Cerebellar cortex (tissue), 1 donor: ENCODE measurements at regions not wholly inside any gene's neighbourhood (a gene's known extent, or its start where the extent isn't known, plus 50 kb on each side); places are given as distances from the start of the nearest gene placed in this dataset.
"Not testable (repeated sequence)": the region's sequence is repeated elsewhere in the genome, so short reads cannot be mapped to it uniquely, and the experiment has no call there.

Experiments used
- DNase-seq: peaks from one replicate; pipeline ENCODE4 v3.0.0-alpha.2; 2015; ENCODE audit warnings: low spot score

DNA sequence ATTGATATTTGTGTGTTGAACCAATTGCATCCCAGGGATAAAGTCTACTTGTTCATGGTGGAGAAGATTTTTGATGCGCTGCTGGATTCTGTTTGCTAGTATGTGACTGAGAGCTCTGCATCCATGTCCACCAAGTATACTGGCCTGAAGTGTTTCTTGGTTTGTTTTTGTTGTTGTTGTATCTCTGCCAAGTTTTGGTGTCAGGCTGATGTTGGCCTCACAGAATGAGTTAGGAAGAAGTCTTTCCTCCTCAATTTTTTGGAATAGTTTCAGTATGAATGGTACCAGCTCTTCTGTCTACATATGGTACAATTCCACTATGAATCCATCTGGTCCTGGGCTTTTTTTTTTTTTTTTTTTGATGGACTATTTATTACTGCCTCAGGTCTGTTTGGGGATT is 50.9 kb upstream of the OSTN start:
- DNase-seq: no peak

- no peak for DNase-seq
Observed at GRCh38 chr3:191143224-191143623, 55.8 kb upstream of the OSTN start.

GRCh38 chr3:191141728-191142127 is 57.3 kb upstream of the OSTN start:
- DNase-seq: no peak

- no peak for DNase-seq
Observed at GRCh38 chr3:191139736-191140135, 59.3 kb upstream of the OSTN start.

- DNase-seq: no peak
Observed at GRCh38 chr3:191138937-191139336, 60.1 kb upstream of the OSTN start.

DNA sequence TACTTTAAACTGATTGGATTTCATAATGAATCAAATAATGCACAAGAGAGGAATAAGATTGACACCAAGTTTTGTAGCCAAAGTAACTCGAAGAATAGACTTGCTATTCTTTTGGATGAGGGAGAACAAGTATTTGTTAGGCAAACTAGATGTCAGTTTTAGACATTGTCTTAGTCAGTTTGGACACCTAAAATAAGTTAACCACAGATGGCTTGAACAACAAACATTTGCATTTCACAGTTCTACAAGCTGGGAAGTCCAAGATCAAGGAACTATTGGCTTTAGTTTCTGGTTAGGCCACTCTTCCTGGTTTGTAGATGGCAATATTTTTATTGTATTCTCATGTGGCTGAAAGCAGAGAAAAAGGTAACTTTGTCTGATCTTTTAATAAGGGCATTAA is 61.3 kb upstream of the OSTN start:
- DNase-seq: no peak

GRCh38 chr3:191136347-191136746 is 62.7 kb upstream of the OSTN start:
- no peak for DNase-seq

- no peak for DNase-seq
Observed at GRCh38 chr3:191135175-191135574, 63.9 kb upstream of the OSTN start.

GRCh38 chr3:191133359-191133758 is 65.7 kb upstream of the OSTN start:
- no peak for DNase-seq

DNA sequence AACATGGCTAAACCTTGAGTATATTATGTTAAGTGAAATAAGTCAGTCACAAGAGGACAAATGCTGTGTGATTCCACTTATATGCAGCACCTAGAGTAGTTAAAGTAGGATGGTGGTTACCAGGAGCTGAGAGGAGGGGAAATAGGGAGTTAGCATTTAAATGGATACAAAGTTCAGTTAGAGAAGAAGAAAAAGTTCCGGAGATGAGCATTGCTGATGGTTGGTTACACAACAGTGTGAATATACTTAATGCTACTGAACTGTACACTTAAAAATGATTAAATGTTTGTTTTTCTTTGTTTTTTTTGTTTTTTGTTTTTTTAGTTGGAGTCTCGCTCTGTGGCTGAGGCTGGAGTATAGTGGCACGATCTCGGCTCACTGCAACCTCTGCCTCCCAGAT is 67.7 kb upstream of the OSTN start:
- DNase-seq: no peak

- DNase-seq: not testable (repeated sequence)
Observed at GRCh38 chr3:191124891-191125290, 74.2 kb upstream of the OSTN start.

DNA sequence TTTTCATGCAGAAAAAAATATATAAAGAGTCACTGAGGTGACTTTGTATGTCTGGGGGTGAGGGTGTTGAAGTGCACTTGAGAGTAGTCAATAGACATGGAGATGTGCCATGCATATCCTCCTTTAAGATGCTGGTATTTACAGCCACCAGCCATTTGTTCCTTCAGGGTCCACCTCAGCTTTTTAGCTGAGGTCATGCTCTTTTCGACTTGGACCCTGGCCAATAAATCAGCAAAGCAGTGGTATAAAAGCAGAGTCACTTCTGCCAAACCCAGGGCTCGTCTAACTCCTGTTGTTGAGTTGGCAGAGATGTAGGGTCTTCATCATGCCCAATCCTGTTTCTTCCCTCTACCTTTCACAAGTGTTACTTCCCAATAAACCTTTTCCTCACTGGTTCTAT is 75.1 kb upstream of the OSTN start:
- no peak for DNase-seq

- no peak for DNase-seq
Observed at GRCh38 chr3:191123231-191123630, 75.8 kb upstream of the OSTN start.

- DNase-seq: no peak
Observed at GRCh38 chr3:191120447-191121298, 78.4 kb upstream of the OSTN start.

GRCh38 chr3:191119415-191120295 is 79.4 kb upstream of the OSTN start:
- no peak for DNase-seq

- no peak for DNase-seq
Observed at GRCh38 chr3:191111722-191112121, 87.3 kb upstream of the OSTN start.

- DNase-seq: no peak
Observed at GRCh38 chr3:191105418-191105817, 93.6 kb upstream of the OSTN start.

- DNase-seq: no peak
Observed at GRCh38 chr3:191100516-191100915, 98.5 kb upstream of the OSTN start.

GRCh38 chr3:191094057-191094845 is 104.8 kb upstream of the OSTN start:
- no peak for DNase-seq

DNA sequence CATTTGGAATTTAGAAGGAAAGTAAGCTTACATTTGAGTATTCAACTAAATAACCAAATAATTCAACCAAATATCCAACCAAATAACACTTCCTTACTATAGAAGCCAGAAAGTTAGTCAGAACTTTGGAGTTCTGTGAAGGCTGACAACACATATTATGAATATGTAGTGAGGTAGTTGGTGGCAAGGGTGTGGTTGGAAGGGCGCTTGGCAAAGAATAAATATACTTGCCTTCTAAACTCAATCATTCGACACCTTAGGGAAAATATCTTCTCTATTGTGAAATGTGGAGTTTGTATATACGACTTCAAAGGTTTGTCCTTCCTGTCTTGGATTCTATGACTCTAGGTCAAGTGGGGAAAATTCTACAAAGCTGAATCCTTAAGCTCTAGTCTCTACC is 111.7 kb upstream of the OSTN start:
- no peak for DNase-seq

- no peak for DNase-seq
Observed at GRCh38 chr3:191085091-191085490, 114.0 kb upstream of the OSTN start.

DNA sequence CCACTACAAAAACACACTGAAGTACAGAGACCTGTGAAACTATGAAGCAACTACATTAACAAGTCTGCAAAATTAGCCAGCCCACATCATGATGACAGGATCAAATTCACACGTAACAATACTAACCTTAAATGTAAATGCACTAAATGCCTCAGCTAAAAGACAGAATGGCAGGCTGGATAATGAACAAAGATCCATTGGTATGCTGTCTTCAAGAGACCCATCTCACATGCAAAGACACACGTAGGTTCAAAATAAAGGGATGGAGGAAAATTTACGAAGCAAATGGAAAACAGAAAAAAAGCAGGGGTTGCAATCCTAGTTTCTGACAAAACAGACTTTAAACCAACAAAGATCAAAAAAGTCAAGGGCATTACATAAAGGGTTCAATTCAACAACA is 120.1 kb upstream of the OSTN start:
- not testable (repeated sequence) for DNase-seq
